HG03565 (cell line): ENCODE measurements at regions not wholly inside any gene's neighbourhood (a gene's known extent, or its start where the extent isn't known, plus 50 kb on each side); places are given as distances from the start of the nearest gene placed in this dataset.

Experiments
- ATAC-seq: cut with Tn5 transposase; IDR thresholded peaks from one replicate; pipeline ENCODE4 v1.9.1; 2021; ENCODE audit warnings: mild to moderate bottlenecking, moderate library complexity; ENCODE audit not compliant: unreplicated experiment

- ATAC-seq, result no peak
Measured at GRCh38 chr3:159938714-159939113, 49.9 kb upstream of the IL12A start.
